ENCODE measurements at regions not wholly inside any gene's neighbourhood (a gene's known extent, or its start where the extent isn't known, plus 50 kb on each side); places are given as distances from the start of the nearest gene placed in this dataset.
A peak's percentile ranks its signal among the peaks of the same experiment; 100 is the strongest.
"Not testable (repeated sequence)": the region's sequence is repeated elsewhere in the genome, so short reads cannot be mapped to it uniquely, and the experiment has no call there.

DNA sequence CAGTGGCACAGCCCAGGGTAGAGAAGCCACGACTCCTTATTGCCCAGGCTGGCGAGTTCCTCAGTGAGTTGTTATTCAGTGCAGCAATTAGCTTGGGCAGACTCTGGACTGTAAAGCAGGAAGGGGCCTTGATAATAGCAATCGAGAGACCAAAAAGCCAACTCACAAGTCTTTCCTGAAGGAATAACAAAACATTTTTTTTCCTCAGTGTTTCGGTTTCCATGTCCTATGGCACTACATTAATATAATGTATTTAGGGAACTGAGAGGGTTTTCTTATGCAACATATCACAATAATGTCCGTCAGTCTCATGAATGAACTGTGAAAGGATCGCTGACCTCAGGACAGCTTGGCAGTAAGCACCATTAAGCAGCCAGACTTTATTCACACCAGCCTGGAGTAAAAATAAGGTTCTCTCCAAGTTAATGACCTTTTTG is 248.9 kb upstream of the TBL1XR1 start:
- CTCF ChIA-PET, result no interaction called here
- DNase-seq, result no peak
- Mint-ChIP-seq H3K36me3 (ENCODE audit: low read depth) (no peaks in the 10 kb centered on the region), H3K27me3 (ENCODE audit: low read depth) (no peaks in the 10 kb centered on the region), H3K4me1 (ENCODE audit: low read depth) (peaks cover 14% of the 10 kb centered on the region), H3K27ac (no peak overlapping the region), H3K9me3 (no peaks in the 10 kb centered on the region), H3K4me3 (no peak overlapping the region)
- intact Hi-C loops (cut with micrococcal nuclease), result no loop called here

DNA sequence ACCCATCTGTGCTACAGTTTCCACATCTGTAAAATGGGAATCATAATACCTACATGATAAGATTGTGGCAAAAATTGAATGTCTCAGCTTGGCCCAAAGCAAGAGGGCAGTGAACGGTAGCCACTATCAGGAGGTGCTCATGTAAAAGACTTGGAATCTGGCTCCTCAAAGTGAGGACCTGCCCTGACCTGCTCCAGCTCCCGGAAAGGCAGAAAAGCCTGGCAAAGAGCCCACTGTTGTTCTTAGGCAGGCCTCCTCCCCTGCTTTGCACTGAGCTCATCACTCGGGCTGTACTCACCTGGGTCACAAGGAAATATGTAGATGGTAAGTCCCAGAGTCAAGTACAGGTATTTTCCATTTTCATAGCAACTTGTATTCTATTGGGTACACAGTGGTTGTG is 250.7 kb upstream of the TBL1XR1 start:
- Mint-ChIP-seq H3K36me3 (ENCODE audit: low read depth) (no peaks in the 10 kb centered on the region), H3K9me3 (no peaks in the 10 kb centered on the region), H3K4me1 (ENCODE audit: low read depth) (peaks cover 14% of the 10 kb centered on the region), H3K27ac (no peak overlapping the region), H3K4me3 (no peak overlapping the region), H3K27me3 (ENCODE audit: low read depth) (no peaks in the 10 kb centered on the region)
- no peak for DNase-seq
- CTCF ChIA-PET, result interaction anchor here (0.6 kb wide), 2 partner anchors 9 to 134 kb away, joined by 3 read pairs; no protein-coding TSS in a partner anchor
- intact Hi-C loops (cut with micrococcal nuclease), result no loop called here

DNA sequence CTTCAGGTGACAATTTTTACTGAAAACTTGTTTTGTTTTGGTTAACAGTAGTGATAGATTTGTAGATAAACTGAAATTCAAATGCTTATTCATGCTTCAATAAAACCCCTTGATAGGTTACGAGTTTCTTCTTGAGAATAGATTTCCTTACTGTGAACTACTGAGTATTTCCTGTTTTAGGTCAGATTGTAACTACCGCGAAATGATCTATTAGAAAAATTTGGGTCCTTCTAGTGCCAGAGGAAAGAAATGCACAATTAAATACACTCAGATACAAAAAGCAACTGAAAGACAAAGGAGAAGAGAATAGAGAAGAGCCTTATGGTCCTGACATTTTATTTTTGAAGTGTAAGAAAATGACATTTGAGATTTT is 251.7 kb upstream of the TBL1XR1 start:
- CTCF ChIA-PET, result interaction anchor here (1.1 kb wide), 1 partner anchor 14 kb away, joined by 3 read pairs; no protein-coding TSS in a partner anchor
- no peaks in the 10 kb centered on the region for H3K9me3 Mint-ChIP-seq
- intact Hi-C loops (cut with micrococcal nuclease), result no loop called here
- peaks cover 14% of the 10 kb centered on the region for H3K4me1 Mint-ChIP-seq (ENCODE audit: low read depth)
- H3K4me3 Mint-ChIP-seq, result no peak overlapping the region
- peak overlapping the region; percentile 33 for H3K27ac Mint-ChIP-seq
- no peaks in the 10 kb centered on the region for H3K27me3 Mint-ChIP-seq (ENCODE audit: low read depth)
- no peaks in the 10 kb centered on the region for H3K36me3 Mint-ChIP-seq (ENCODE audit: low read depth)
- no peak for DNase-seq

DNA sequence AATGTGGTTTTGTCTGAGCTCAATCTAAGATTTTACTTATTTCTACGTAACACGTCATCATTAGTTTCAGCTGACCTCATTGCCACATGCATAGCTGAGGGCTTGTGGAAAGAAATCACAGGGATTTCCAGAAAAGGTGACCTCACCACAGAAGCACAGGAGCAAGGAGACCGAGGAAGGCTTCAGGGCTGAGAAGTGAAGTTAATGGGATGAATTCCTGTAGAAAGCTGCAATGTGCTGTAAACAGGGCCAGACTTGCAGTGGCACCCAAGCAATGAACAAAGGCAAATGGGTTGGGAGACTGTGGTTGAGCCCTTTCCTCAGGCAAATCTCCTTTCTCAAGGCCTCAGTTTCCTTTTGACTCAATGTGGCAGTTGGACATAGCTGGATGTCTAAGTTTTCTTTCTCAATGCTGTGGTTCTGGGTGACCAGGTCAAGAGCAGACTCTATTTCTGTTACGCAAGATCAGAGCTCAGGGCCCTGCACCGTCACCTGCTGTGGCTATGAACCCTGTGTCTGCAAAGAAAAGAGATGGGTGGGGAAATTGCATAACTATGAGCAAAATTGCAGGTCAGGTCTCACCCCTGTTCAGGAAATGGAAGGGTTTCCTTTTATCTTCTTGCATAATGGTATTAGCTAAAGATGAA is 252.2 kb upstream of the TBL1XR1 start:
- CTCF ChIA-PET, result interaction anchor here (1.1 kb wide), 1 partner anchor 13 kb away, joined by 3 read pairs; no protein-coding TSS in a partner anchor
- H3K4me3 Mint-ChIP-seq, result no peak overlapping the region

DNA sequence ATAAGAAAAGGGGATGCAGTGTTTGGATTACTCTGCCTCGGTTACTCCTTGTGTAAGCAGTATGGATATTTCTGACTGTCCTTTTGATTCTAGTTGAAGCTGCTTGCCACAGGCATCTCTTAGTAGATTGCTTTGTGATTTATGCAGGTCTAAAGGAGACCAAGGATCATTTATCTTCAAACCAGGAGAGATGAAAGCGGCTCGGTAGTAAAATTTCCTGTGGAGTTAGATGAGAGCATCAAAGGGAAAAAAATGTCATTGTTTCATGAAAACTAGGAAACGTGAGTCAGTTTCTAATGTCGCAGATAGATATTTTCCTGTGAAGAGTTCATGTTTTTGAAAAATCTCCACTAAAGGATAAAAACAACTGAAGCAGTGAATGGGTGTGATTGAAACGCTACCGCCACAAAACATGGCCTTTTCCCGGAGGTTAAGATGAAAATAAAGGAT is 254.0 kb upstream of the TBL1XR1 start:
- no peak overlapping the region for H3K27ac Mint-ChIP-seq
- peaks cover 14% of the 10 kb centered on the region for H3K4me1 Mint-ChIP-seq (ENCODE audit: low read depth)
- H3K9me3 Mint-ChIP-seq, result no peaks in the 10 kb centered on the region
- H3K36me3 Mint-ChIP-seq (ENCODE audit: low read depth), result no peaks in the 10 kb centered on the region
- DNase-seq, result no peak
- no peaks in the 10 kb centered on the region for H3K27me3 Mint-ChIP-seq (ENCODE audit: low read depth)
- intact Hi-C loops (cut with micrococcal nuclease), result no loop called here
- CTCF ChIA-PET, result no interaction called here
- no peak overlapping the region for H3K4me3 Mint-ChIP-seq

More for the DNA sequence above, 252.2 kb upstream of the TBL1XR1 start:
- H3K9me3 Mint-ChIP-seq, result no peaks in the 10 kb centered on the region
- H3K27me3 Mint-ChIP-seq (ENCODE audit: low read depth), result no peaks in the 10 kb centered on the region
- no peaks in the 10 kb centered on the region for H3K36me3 Mint-ChIP-seq (ENCODE audit: low read depth)
- H3K27ac Mint-ChIP-seq, result peak overlapping the region; percentile 33
- H3K4me1 Mint-ChIP-seq (ENCODE audit: low read depth), result peaks cover 14% of the 10 kb centered on the region
- intact Hi-C loops (cut with micrococcal nuclease), result no loop called here
- DNase-seq, result no peak

DNA sequence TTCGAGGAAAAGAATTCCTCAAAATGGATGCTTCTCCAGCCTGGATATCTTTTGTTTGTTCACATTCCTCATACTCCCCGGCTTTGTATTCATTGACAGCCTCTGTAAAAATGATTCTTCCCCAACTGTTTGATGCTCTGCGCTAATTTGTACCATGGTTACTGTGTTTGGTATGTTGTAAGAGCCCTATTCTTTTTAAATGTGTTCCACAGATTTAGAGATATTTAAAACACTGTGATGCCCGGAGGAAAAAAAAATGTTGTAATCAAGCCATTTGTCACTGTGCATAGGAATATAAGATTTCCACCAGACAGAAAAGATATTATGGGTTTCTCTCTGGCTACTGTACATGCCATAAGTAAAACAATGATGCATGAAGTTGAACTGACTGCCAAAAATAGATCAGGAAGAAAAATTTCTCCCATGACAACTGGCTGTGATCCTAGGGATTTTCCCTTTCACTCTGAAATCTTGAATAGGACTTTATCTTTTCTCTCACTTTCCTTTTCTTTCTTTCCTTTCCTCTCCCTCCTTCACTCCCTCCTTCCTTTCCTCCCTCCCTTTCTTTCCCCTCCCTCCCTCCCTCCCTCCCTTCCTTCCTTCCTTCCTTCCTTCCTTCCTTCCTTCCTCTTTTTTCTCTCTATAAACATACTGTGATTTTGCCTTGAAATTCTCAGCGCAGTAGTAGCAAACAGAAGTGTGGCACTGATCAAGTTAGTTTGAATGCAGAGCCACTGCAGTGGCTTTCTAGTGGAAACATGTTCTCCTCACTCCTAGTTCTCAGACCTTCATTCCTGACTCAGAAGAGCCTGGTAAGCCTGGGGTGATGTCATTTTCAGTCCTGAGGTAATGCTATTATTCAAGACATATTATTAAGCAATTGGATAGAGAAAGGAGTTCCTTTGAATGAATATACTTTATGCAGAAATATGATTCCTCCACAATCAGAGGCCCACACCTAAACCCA is 254.9 kb upstream of the TBL1XR1 start:
- Mint-ChIP-seq H3K4me1 (ENCODE audit: low read depth) (peaks cover 14% of the 10 kb centered on the region), H3K27ac (no peak overlapping the region), H3K36me3 (ENCODE audit: low read depth) (no peaks in the 10 kb centered on the region), H3K4me3 (no peak overlapping the region), H3K27me3 (ENCODE audit: low read depth) (no peaks in the 10 kb centered on the region), H3K9me3 (no peaks in the 10 kb centered on the region)
- CTCF ChIA-PET, result no interaction called here
- DNase-seq, result no peak
- intact Hi-C loops (cut with micrococcal nuclease), result no loop called here

DNA sequence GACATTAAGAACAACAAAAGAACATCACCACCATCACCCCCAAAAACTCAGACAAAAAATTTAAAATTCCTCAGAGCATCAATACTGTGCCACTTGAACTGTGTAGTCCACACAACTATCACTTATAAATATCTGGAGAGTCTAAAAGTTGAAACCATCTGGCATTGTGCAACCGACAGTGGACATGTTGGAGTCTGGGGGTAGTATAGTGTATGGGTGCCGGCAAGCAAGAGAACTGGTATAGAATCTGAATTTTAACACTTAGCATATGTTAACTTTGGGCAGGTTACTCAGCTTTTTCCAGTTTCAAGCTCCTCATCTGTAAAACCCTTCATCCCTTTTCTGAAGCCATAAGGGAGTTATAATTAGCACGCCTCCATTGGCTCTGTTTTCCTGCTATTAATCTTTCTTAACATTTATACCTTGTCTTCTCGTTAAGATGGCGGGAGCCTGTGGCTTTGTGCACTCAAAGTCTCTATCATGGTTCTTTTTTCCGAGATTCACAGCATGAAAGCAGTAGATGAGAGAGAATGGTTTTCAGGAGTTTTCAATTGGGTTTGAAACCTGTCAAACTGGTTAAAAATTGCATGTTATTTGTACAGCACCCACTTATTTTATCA is 255.7 kb upstream of the TBL1XR1 start:
- intact Hi-C loops (cut with micrococcal nuclease), result no loop called here
- Mint-ChIP-seq H3K27me3 (ENCODE audit: low read depth) (no peaks in the 10 kb centered on the region), H3K4me3 (no peak overlapping the region), H3K4me1 (ENCODE audit: low read depth) (peaks cover 14% of the 10 kb centered on the region), H3K27ac (no peak overlapping the region), H3K9me3 (no peaks in the 10 kb centered on the region), H3K36me3 (ENCODE audit: low read depth) (no peaks in the 10 kb centered on the region)
- CTCF ChIA-PET, result no interaction called here
- DNase-seq, result no peak

DNA sequence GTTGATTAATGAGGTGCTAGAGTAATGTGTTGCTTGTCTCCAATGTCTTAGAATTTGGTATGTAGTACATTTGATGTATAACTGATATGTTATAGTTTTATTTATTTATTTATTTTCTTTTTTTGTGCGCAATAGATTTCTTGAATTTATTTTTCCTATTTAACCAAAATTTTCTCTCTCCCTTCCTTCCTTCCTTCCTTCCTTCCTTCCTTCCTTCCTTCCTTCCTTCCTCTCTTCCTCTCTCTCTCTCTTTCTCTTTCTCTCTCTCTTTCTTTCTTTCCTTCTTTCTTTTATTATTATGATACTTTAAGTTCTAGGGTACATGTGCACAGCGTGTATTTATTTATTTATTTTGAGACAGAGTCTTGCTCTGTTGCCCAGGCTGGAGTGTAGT is 256.2 kb upstream of the TBL1XR1 start:
- Mint-ChIP-seq H3K4me1 (ENCODE audit: low read depth) (peaks cover 11% of the 10 kb centered on the region), H3K27ac (no peak overlapping the region), H3K4me3 (no peak overlapping the region), H3K27me3 (ENCODE audit: low read depth) (no peaks in the 10 kb centered on the region), H3K36me3 (ENCODE audit: low read depth) (no peaks in the 10 kb centered on the region), H3K9me3 (no peaks in the 10 kb centered on the region)
- DNase-seq, result no peak
- intact Hi-C loops (cut with micrococcal nuclease), result no loop called here
- CTCF ChIA-PET, result no interaction called here

DNA sequence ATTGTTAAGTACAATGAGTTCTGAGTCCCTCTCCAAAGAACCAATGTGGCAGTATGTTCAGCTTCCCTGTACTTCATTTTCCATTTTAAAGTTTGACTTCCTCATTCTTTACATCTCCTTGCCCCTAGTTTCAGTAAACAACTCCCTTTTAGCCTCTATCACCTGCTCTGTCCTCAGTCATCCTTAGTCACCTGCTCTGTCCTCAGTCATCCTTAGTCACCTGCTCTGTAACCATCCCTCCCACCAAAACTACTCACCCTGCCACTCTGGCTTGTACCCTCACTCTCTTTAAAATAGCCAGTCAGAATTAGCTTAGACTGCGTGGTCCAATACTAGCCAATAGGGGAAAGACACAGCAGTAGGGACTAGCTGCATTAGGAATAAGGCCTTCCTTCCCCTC is 259.9 kb upstream of the TBL1XR1 start:
- H3K27me3 Mint-ChIP-seq (ENCODE audit: low read depth); H3K4me1 Mint-ChIP-seq (ENCODE audit: low read depth); H3K36me3 Mint-ChIP-seq (ENCODE audit: low read depth); H3K27ac Mint-ChIP-seq; H3K4me3 Mint-ChIP-seq; CTCF ChIA-PET; H3K9me3 Mint-ChIP-seq; intact Hi-C loops (cut with micrococcal nuclease): not testable (repeated sequence)
- DNase-seq, result peak; percentile 12

DNA sequence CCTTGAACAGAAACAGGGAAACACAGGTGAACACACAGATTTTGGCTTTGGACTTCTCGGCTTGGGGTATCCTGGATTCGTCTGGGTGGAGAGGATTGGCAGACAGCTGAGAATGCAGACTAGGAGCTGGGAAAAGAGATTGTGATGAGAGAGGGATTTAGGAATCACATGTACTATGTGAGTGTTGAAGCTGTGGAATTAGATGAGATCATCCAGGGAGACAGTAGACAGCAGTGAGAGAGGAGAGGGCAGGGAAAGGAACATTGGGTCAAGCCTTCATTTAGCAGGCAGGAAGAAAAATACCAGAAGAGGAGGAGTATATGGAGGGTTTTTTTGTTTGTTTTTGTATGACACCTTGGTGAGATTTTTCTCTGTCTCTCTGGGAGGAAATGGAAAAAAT is 262.1 kb upstream of the TBL1XR1 start:
- CTCF ChIA-PET, result no interaction called here

DNA sequence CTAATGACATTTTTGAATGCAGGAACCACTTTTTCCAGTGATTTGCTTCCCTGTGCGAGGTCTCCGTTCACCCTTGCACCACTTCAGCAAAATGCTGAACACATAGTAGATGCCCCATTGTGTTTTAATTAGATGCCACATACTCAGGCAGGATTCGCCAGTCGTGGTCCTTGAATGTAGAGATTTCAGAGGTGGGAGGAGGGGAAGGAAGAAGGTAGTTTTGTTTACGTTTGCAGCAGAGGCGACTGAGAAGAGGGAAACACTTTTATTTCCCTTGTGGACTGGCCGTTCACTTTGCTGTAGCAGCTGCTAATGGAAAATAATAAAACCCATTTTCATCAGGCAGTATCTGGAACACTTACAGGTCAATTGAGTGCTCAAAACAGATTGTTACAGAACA is 262.8 kb upstream of the TBL1XR1 start:
- no peak for DNase-seq
- CTCF ChIA-PET, result no interaction called here
- H3K4me1 Mint-ChIP-seq (ENCODE audit: low read depth), result no peaks in the 10 kb centered on the region
- no peaks in the 10 kb centered on the region for H3K9me3 Mint-ChIP-seq
- no peaks in the 10 kb centered on the region for H3K27me3 Mint-ChIP-seq (ENCODE audit: low read depth)
- H3K27ac Mint-ChIP-seq, result no peak overlapping the region
- no peaks in the 10 kb centered on the region for H3K36me3 Mint-ChIP-seq (ENCODE audit: low read depth)
- intact Hi-C loops (cut with micrococcal nuclease), result no loop called here
- no peak overlapping the region for H3K4me3 Mint-ChIP-seq

More for the DNA sequence above, 262.1 kb upstream of the TBL1XR1 start:
- Mint-ChIP-seq H3K27ac (no peak overlapping the region), H3K4me3 (no peak overlapping the region), H3K36me3 (ENCODE audit: low read depth) (no peaks in the 10 kb centered on the region), H3K9me3 (no peaks in the 10 kb centered on the region), H3K27me3 (ENCODE audit: low read depth) (no peaks in the 10 kb centered on the region), H3K4me1 (ENCODE audit: low read depth) (no peaks in the 10 kb centered on the region)
- intact Hi-C loops (cut with micrococcal nuclease), result no loop called here
- DNase-seq, result no peak

DNA sequence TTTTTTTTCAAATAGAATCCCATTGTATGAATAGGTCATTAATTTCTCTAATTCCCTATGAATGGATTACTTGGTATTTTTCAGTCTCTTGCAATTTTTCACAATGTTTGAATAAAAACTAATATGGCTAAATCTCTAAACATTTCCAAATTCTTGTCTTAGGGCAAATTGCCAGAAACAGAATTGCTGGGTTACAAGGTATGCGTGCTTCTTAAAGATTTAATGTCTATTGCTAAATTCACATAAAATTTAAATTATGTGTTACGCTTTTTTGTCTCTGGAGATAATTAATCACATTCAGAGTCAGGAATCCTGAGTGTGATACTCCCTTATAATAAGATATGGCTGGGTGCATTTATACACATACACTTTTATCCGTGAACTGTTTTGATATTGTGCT is 264.5 kb upstream of the TBL1XR1 start:
- Mint-ChIP-seq H3K4me3 (no peak overlapping the region), H3K4me1 (ENCODE audit: low read depth) (no peaks in the 10 kb centered on the region), H3K27ac (no peak overlapping the region), H3K27me3 (ENCODE audit: low read depth) (no peaks in the 10 kb centered on the region), H3K36me3 (ENCODE audit: low read depth) (no peaks in the 10 kb centered on the region), H3K9me3 (no peaks in the 10 kb centered on the region)
- intact Hi-C loops (cut with micrococcal nuclease), result no loop called here
- no peak for DNase-seq
- CTCF ChIA-PET, result no interaction called here
